ENCODE measurements at regions not wholly inside any gene's neighbourhood (a gene's known extent, or its start where the extent isn't known, plus 50 kb on each side); places are given as distances from the start of the nearest gene placed in this dataset.

DNA sequence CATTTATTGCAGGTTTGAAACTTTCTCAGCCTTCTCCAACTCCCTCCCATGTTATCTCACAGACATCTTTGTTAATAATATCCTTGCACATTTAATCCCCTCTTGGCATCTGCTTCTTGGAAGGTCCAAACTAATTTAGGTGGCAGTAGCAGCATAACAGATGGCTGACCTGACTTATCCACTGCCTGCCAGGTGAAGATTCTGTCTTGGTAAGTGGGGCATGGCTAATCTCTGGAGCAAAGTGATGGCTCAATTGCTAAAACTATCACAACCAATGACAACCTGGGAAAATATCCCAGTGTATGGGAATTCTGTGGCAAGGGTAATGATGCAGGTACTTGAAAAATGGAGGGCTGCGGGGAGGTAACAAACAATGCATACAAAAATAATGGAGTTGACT lies 58.2 kb upstream of the ALG10B start:
- no peaks in the 10 kb centered on the region for H3K4me1 ChIP-seq (ENCODE audit: insufficient read depth, insufficient read length)
- H3K9ac ChIP-seq (ENCODE audit: insufficient read length, low read depth) = no peak overlapping the region
- no peaks in the 10 kb centered on the region for H3K27me3 ChIP-seq (ENCODE audit: insufficient read depth, insufficient read length)
- no peak for TF ChIP-seq SUZ12 (IDR thresholded peaks at IDR 0.05; ENCODE audit: extremely low read depth, insufficient read depth, insufficient read length)
- H3K4me3 ChIP-seq (ENCODE audit: insufficient read length, low read depth) = no peak overlapping the region
- no peak for DNase-seq (ENCODE audit: low read depth, low spot score)
- no peaks in the 10 kb centered on the region for H3K36me3 ChIP-seq (ENCODE audit: insufficient read depth, insufficient read length, low read length)
- no peaks in the 10 kb centered on the region for H3K9me3 ChIP-seq (ENCODE audit: insufficient read depth, low read length)

All from NT2/D1 (cell line).